Suprapubic skin (tissue), 4 donors: ENCODE measurements at regions not wholly inside any gene's neighbourhood (a gene's known extent, or its start where the extent isn't known, plus 50 kb on each side); places are given as distances from the start of the nearest gene placed in this dataset.
"Not testable (repeated sequence)": the region's sequence is repeated elsewhere in the genome, so short reads cannot be mapped to it uniquely, and the experiment has no call there.

ENCODE experiments used
- DNase-seq, 2 donors: peaks; one replicate each; pipeline ENCODE4 v3.0.0-alpha.2; 2019; ENCODE audit warnings: low spot score in 2 of 2
- H3K27ac ChIP-seq: fragments of 200-600 bp; sonication (generic); one replicate; pipeline ENCODE4 v1.5.1; 2019
- H3K27me3 ChIP-seq: fragments of 200-600 bp; sonication (generic); one replicate; pipeline ENCODE4 v1.5.1; 2019
- H3K36me3 ChIP-seq: fragments of 200-600 bp; sonication (generic); one replicate; pipeline ENCODE4 v1.5.1; 2019
- H3K4me1 ChIP-seq: fragments of 200-600 bp; sonication (generic); one replicate; pipeline ENCODE4 v1.5.1; 2019
- H3K4me3 ChIP-seq: fragments of 200-600 bp; sonication (generic); one replicate; pipeline ENCODE4 v1.5.1; 2019; ENCODE audit warnings: mild to moderate bottlenecking
- H3K9me3 ChIP-seq: fragments of 200-600 bp; sonication (generic); one replicate; pipeline ENCODE4 v1.5.1; 2019
- CTCF ChIP-seq, 2 donors: fragments of 200-600 bp in 1 of 2; fragments of 450-650 bp in 1 of 2; sonication (generic) in 1 of 2; IDR thresholded peaks; one replicate each; pipeline ENCODE4 v1.5.1; 2016 to 2019; ENCODE audit warnings: antibody characterized with exemption in 2 of 2, mild to moderate bottlenecking in 1 of 2, moderate library complexity in 1 of 2
- EP300 ChIP-seq: sonication (generic); formaldehyde crosslinking; IDR thresholded peaks from one replicate; pipeline ENCODE4 v1.6.1; 2017; ENCODE audit warnings: antibody characterized with exemption
- POLR2A ChIP-seq, 2 donors: fragments of 450-650 bp; IDR thresholded peaks; one replicate each; pipeline ENCODE4 v1.6.1; 2017; ENCODE audit warnings: antibody characterized with exemption in 2 of 2, mild to moderate bottlenecking in 2 of 2, moderate library complexity in 2 of 2
- POLR2AphosphoS5 ChIP-seq, 3 donors: sonication (generic); formaldehyde crosslinking; IDR thresholded peaks; one replicate each; pipeline ENCODE4 v1.6.1; 2017; ENCODE audit warnings: antibody characterized with exemption in 3 of 3
- WGBS: methylation state at CpG from one replicate; pipeline ENCODE4 v1.1.5; 2018; 5-methylcytosine and 5-hydroxymethylcytosine counted together

GRCh38 chr7:24436131-24436920 is 136.9 kb upstream of the PALS2 start:
- TF ChIP-seq EP300, result no peak
- no peak for TF ChIP-seq CTCF (IDR thresholded peaks at IDR 0.05)
- no peak for TF ChIP-seq POLR2AphosphoS5 (IDR thresholded peaks at IDR 0.05)
- no peak for TF ChIP-seq POLR2A (IDR thresholded peaks at IDR 0.05)

GRCh38 chr7:24438232-24438631 is 135.0 kb upstream of the PALS2 start:
- Histone ChIP-seq H3K36me3 (no peaks in the 10 kb centered on the region), H3K4me1 (no peaks in the 10 kb centered on the region), H3K27ac (no peak overlapping the region), H3K9me3 (no peaks in the 10 kb centered on the region), H3K27me3 (no peaks in the 10 kb centered on the region), H3K4me3 (no peak overlapping the region)
- no peak for TF ChIP-seq EP300
- TF ChIP-seq POLR2AphosphoS5 (IDR thresholded peaks at IDR 0.05), result no peak
- TF ChIP-seq CTCF (IDR thresholded peaks at IDR 0.05), result no peak
- no peak for TF ChIP-seq POLR2A (IDR thresholded peaks at IDR 0.05)
- no peak for DNase-seq

More at GRCh38 chr7:24436131-24436920, 136.9 kb upstream of the PALS2 start:
- H3K36me3 ChIP-seq, result no peaks in the 10 kb centered on the region
- no peaks in the 10 kb centered on the region for H3K27me3 ChIP-seq
- H3K27ac ChIP-seq, result no peak overlapping the region
- no peak overlapping the region for H3K4me3 ChIP-seq
- no peaks in the 10 kb centered on the region for H3K4me1 ChIP-seq
- no peaks in the 10 kb centered on the region for H3K9me3 ChIP-seq
- 82% methylated on average over 2 of the region's 2 CpGs for WGBS
- no peak for DNase-seq

- H3K4me3 ChIP-seq, H3K9me3 ChIP-seq, H3K27ac ChIP-seq, H3K36me3 ChIP-seq, DNase-seq, H3K4me1 ChIP-seq, H3K27me3 ChIP-seq: not testable (repeated sequence)
- whole genome bisulfite sequencing, result 58% methylated on average over 3 of the region's 3 CpGs
Measured at GRCh38 chr7:24439104-24439503, 134.1 kb upstream of the PALS2 start.

GRCh38 chr7:24440892-24441291 is 132.4 kb upstream of the PALS2 start:
- no peak for TF ChIP-seq CTCF (IDR thresholded peaks at IDR 0.05)
- no peak for TF ChIP-seq POLR2A (IDR thresholded peaks at IDR 0.05)
- no peak for TF ChIP-seq EP300
- TF ChIP-seq POLR2AphosphoS5 (IDR thresholded peaks at IDR 0.05), result no peak
- Histone ChIP-seq H3K4me3 (no peak overlapping the region), H3K36me3 (no peaks in the 10 kb centered on the region), H3K27me3 (no peaks in the 10 kb centered on the region), H3K27ac (no peak overlapping the region), H3K9me3 (no peaks in the 10 kb centered on the region), H3K4me1 (no peaks in the 10 kb centered on the region)
- no peak for DNase-seq
- 77% methylated on average over 3 of the region's 3 CpGs for WGBS

GRCh38 chr7:24441314-24442027 is 131.8 kb upstream of the PALS2 start:
- no peaks in the 10 kb centered on the region for H3K27me3 ChIP-seq
- no peak overlapping the region for H3K27ac ChIP-seq
- H3K4me1 ChIP-seq, result no peaks in the 10 kb centered on the region
- no peak overlapping the region for H3K4me3 ChIP-seq
- WGBS, result 69% methylated on average over 7 of the region's 7 CpGs
- H3K9me3 ChIP-seq, result no peaks in the 10 kb centered on the region
- no peaks in the 10 kb centered on the region for H3K36me3 ChIP-seq
- DNase-seq, result no peak
- no peak for TF ChIP-seq EP300

- Histone ChIP-seq H3K9me3 (no peaks in the 10 kb centered on the region), H3K36me3 (no peaks in the 10 kb centered on the region), H3K27me3 (no peaks in the 10 kb centered on the region), H3K4me3 (no peak overlapping the region), H3K4me1 (no peaks in the 10 kb centered on the region), H3K27ac (no peak overlapping the region)
- no peak for DNase-seq
- TF ChIP-seq POLR2AphosphoS5 (IDR thresholded peaks at IDR 0.05) (no peak), CTCF (IDR thresholded peaks at IDR 0.05) (no peak), EP300 (no peak), POLR2A (IDR thresholded peaks at IDR 0.05) (no peak)
- 80% methylated on average over 4 of the region's 4 CpGs for WGBS
Measured at GRCh38 chr7:24442170-24442777, 131.0 kb upstream of the PALS2 start.
